ENCODE measurements at regions not wholly inside any gene's neighbourhood (a gene's known extent, or its start where the extent isn't known, plus 50 kb on each side); places are given as distances from the start of the nearest gene placed in this dataset.

GRCh38 chr1:207239874-207240273, 81.6 kb upstream of the CD55 start:
- Histone ChIP-seq H3F3A (ENCODE audit: low read length, unreplicated experiment) (no peaks in the 10 kb centered on the region), H3K36me3 (ENCODE audit: low read depth, low read length) (no peaks in the 10 kb centered on the region), H3K4me1 (ENCODE audit: insufficient read depth, low read length) (peaks cover 16% of the 10 kb centered on the region), H4K20me1 (ENCODE audit: low read length) (no peaks in the 10 kb centered on the region), H3K9me2 (replicated peaks; ENCODE audit: low read length) (no peaks in the 10 kb centered on the region), H3K79me2 (ENCODE audit: low read length) (no peaks in the 10 kb centered on the region), H3K4me3 (ENCODE audit: low read length) (no peak overlapping the region), H3K9me3 (ENCODE audit: low read length) (no peaks in the 10 kb centered on the region), H3K4me2 (ENCODE audit: low read length) (no peak overlapping the region), H3K9ac (ENCODE audit: low read length) (no peak overlapping the region), H3K27ac (ENCODE audit: low read length) (no peak overlapping the region), H3K27me3 (ENCODE audit: low read length) (no peaks in the 10 kb centered on the region), H2AFZ (ENCODE audit: low read length) (no peak overlapping the region)
- no peak for DNase-seq
- no peak for TF ChIP-seq EZH2phosphoT487 (IDR thresholded peaks at IDR 0.05; ENCODE audit: borderline replicate concordance, low read length)
- TF ChIP-seq, protein P1, sequence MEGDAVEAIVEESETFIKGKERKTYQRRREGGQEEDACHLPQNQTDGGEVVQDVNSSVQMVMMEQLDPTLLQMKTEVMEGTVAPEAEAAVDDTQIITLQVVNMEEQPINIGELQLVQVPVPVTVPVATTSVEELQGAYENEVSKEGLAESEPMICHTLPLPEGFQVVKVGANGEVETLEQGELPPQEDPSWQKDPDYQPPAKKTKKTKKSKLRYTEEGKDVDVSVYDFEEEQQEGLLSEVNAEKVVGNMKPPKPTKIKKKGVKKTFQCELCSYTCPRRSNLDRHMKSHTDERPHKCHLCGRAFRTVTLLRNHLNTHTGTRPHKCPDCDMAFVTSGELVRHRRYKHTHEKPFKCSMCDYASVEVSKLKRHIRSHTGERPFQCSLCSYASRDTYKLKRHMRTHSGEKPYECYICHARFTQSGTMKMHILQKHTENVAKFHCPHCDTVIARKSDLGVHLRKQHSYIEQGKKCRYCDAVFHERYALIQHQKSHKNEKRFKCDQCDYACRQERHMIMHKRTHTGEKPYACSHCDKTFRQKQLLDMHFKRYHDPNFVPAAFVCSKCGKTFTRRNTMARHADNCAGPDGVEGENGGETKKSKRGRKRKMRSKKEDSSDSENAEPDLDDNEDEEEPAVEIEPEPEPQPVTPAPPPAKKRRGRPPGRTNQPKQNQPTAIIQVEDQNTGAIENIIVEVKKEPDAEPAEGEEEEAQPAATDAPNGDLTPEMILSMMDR (conservative IDR thresholded peaks at IDR 0.05; ENCODE audit: low read depth, low read length), result no peak
- TF ChIP-seq EZH2 (IDR thresholded peaks at IDR 0.05; ENCODE audit: low read length, unreplicated experiment), result no peak
- intact Hi-C loops (cut with micrococcal nuclease), result no loop called here
- no peak for ATAC-seq
- ChIA-PET POLR2A (ENCODE audit: unreplicated experiment) (no interaction called here), CTCF (no interaction called here)
- no TSS peak for BruUV-seq (replicated peaks)

DNA sequence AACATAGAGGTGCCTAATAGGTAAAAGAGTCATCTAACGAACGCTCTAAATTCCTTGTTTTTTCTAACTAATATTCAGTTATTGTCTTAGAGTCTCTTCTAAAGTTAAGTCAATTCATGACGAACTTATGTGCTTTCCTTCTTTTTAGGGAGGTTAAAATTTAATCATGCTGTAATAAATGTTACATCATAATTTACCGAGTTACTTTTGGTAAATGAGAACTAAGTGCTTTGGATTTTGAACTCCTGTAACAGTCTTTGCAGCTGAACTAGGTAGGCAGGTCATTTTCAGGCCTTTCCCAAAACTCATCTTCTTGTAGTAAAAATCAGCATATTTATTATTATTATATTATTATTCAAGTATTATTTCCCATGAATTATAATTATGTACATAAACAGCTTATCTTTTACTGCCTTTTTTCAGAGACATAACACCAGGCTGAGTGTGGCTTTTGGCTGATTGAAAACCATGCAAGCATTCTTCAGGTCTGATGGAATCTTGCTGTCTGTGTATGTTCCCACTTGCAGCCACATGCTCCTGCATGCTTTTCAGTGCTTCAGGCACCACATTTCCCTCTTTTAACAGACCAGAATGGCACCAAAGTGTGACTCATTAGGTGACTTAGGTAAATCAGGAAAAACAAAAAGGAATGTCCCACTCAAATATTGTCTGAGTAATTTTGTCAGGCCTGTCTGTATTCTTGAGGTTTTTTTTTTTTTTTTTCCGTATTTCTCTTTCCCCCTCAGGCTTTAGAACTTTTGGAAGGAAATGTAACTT, 81.0 kb upstream of the CD55 start:
- intact Hi-C loops (cut with micrococcal nuclease), result no loop called here
- ATAC-seq, result peak; percentile 81

DNA sequence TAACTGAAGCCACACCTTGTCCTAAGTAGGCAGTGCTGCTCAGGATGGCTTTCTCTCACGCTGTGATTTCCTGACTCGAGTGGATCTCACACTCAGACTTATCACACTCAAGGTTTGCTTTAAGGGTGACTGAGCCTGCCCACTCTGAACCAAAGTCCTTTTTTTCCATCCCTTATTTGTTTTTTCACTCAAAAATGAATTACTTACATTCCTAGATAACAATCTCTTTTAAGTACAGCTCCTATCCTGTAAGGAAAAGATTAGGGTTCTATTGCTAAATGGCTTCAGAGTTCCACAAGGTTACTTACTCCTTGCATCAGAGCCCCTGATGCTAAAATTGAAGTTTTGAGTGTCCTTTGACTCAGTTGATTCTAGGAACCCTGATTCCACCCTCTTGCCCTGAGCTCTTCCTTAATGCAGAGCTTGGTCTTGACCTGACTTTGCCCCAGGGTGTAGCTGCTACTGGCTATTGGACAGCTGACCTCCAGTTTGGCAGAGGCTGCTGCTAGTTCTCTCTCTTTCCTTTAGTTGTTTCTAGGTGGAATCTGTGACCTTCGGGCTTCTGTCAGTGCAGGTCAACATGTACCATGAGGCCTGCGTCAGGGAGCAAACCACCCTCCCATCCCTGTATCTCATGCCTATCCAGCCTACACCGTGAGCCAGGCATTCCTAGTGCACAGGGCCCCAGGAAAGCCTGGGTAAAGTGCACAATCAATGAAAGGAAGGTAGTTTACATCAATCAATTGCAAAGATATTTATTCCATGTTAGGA, 80.1 kb upstream of the CD55 start:
- H3K4me2 ChIP-seq (ENCODE audit: low read length), result peak overlapping the region; percentile 4
- no peak overlapping the region for H3K4me3 ChIP-seq (ENCODE audit: low read length)
- no peaks in the 10 kb centered on the region for H3K36me3 ChIP-seq (ENCODE audit: low read depth, low read length)
- ChIA-PET CTCF (no interaction called here), POLR2A (ENCODE audit: unreplicated experiment) (no interaction called here)
- BruUV-seq (replicated peaks), result no TSS peak
- no peaks in the 10 kb centered on the region for H3K9me3 ChIP-seq (ENCODE audit: low read length)
- intact Hi-C loops (cut with micrococcal nuclease), result no loop called here
- TF ChIP-seq, protein P1 (conservative IDR thresholded peaks at IDR 0.05; ENCODE audit: low read depth, low read length), result no peak
- no peak for TF ChIP-seq EZH2phosphoT487 (IDR thresholded peaks at IDR 0.05; ENCODE audit: borderline replicate concordance, low read length)
- no peak for TF ChIP-seq EZH2 (IDR thresholded peaks at IDR 0.05; ENCODE audit: low read length, unreplicated experiment)
- no peaks in the 10 kb centered on the region for H3K9me2 ChIP-seq (replicated peaks; ENCODE audit: low read length)
- no peaks in the 10 kb centered on the region for H4K20me1 ChIP-seq (ENCODE audit: low read length)
- peaks cover 16% of the 10 kb centered on the region for H3K4me1 ChIP-seq (ENCODE audit: insufficient read depth, low read length)
- H2AFZ ChIP-seq (ENCODE audit: low read length), result peak overlapping the region; percentile 45
- no peaks in the 10 kb centered on the region for H3K27me3 ChIP-seq (ENCODE audit: low read length)
- H3F3A ChIP-seq (ENCODE audit: low read length, unreplicated experiment), result no peaks in the 10 kb centered on the region
- peak overlapping the region; percentile 16 for H3K27ac ChIP-seq (ENCODE audit: low read length)
- no peak overlapping the region for H3K9ac ChIP-seq (ENCODE audit: low read length)
- ATAC-seq (peak; percentile 42), DNase-seq (no peak)
- H3K79me2 ChIP-seq (ENCODE audit: low read length), result no peaks in the 10 kb centered on the region

More for the DNA sequence above, 81.0 kb upstream of the CD55 start:
- Histone ChIP-seq H3K4me2 (ENCODE audit: low read length) (peak overlapping the region; percentile 4), H3K9me3 (ENCODE audit: low read length) (no peaks in the 10 kb centered on the region), H2AFZ (ENCODE audit: low read length) (peak overlapping the region; percentile 45), H3K4me3 (ENCODE audit: low read length) (no peak overlapping the region), H4K20me1 (ENCODE audit: low read length) (no peaks in the 10 kb centered on the region), H3F3A (ENCODE audit: low read length, unreplicated experiment) (no peaks in the 10 kb centered on the region), H3K27me3 (ENCODE audit: low read length) (no peaks in the 10 kb centered on the region), H3K36me3 (ENCODE audit: low read depth, low read length) (no peaks in the 10 kb centered on the region), H3K9ac (ENCODE audit: low read length) (no peak overlapping the region), H3K4me1 (ENCODE audit: insufficient read depth, low read length) (peaks cover 16% of the 10 kb centered on the region), H3K79me2 (ENCODE audit: low read length) (no peaks in the 10 kb centered on the region), H3K9me2 (replicated peaks; ENCODE audit: low read length) (no peaks in the 10 kb centered on the region), H3K27ac (ENCODE audit: low read length) (no peak overlapping the region; the same call in none of the 2 replicates)
- BruUV-seq (replicated peaks), result no TSS peak
- TF ChIP-seq EZH2 (IDR thresholded peaks at IDR 0.05; ENCODE audit: low read length, unreplicated experiment), result no peak
- CTCF ChIA-PET, result no interaction called here
- DNase-seq, result peak; percentile 80
- POLR2A ChIA-PET (ENCODE audit: unreplicated experiment), result no interaction called here
